ENCODE measurements at regions not wholly inside any gene's neighbourhood (a gene's known extent, or its start where the extent isn't known, plus 50 kb on each side); places are given as distances from the start of the nearest gene placed in this dataset.

DNA sequence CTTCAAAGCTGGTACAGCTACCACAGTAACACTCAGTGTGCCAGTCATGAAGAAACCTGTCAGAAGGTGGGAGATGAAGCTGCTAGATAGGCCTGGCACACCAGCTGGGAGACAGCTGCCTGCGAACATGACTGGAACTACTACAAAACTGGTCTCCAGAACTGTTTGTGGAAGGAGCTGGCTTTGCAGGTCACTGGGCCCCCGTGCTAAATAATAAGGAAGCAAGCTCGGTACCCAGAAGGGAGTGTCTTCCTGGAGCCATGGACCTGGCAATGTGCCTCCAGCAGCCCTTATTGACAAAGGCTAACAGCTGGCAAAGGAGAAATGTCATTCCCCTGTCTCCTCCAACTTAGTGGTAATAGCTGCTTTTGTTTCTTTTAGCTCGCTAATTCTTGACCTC, 1217.6 kb upstream of the LRRN3 start (continued):
- TF ChIP-seq CUX1 (IDR thresholded peaks at IDR 0.05; ENCODE audit: insufficient replicate concordance, low read depth, low read length) = no peak
- TF ChIP-seq ATF3 (IDR thresholded peaks at IDR 0.05; ENCODE audit: borderline replicate concordance, extremely low read depth, low read depth, low read length) = no peak

- no peak for ATAC-seq
- no peak overlapping the region for H3K4me2 ChIP-seq (ENCODE audit: control insufficient read depth, insufficient read depth)
- ChIA-PET POLR2A (no interaction called here), RAD21 (ENCODE audit: unreplicated experiment) (no interaction called here), SMC1A (ENCODE audit: uncharacterized antibody, unreplicated experiment) (no interaction called here), CTCF (no interaction called here)
- no peak overlapping the region for H3K9ac ChIP-seq (ENCODE audit: control insufficient read depth, insufficient read depth, low read length)
- H3K4me1 ChIP-seq (ENCODE audit: control insufficient read depth, insufficient read depth, low read length) = no peaks in the 10 kb centered on the region
- no peaks in the 10 kb centered on the region for H3K36me3 ChIP-seq (ENCODE audit: control insufficient read depth in 2 of 2, insufficient read depth in 2 of 2, low read length in 1 of 2)
- no peak overlapping the region for H3K27ac ChIP-seq (ENCODE audit: control insufficient read depth, insufficient read depth)
- intact Hi-C loops (cut with micrococcal nuclease; ENCODE audit: unreplicated experiment) (no loop called here), in situ Hi-C loops (cut with MboI) (no loop called here)
- DNase-seq (ENCODE audit: low read depth, low spot score) = no peak
- H3K79me2 ChIP-seq (ENCODE audit: control insufficient read depth, insufficient read depth, low read length) = no peaks in the 10 kb centered on the region
- no peak for FAIRE-seq
- H4K20me1 ChIP-seq (ENCODE audit: control insufficient read depth, insufficient read depth) = no peaks in the 10 kb centered on the region
- WGBS (ENCODE audit: insufficient coverage, insufficient replicate concordance, low lambda C conversion rate, missing lambda C conversion rate) = 3% methylated on average over 4 of the region's 4 CpGs
- no peak overlapping the region for H2AFZ ChIP-seq (ENCODE audit: control insufficient read depth, low read depth, low read length)
- no peaks in the 10 kb centered on the region for H3K9me3 ChIP-seq (replicated peaks; ENCODE audit: control insufficient read depth, insufficient read depth, low read length)
- no TSS peak for BruUV-seq (replicated peaks)
- H3K27me3 ChIP-seq (replicated peaks in 1 of 2; ENCODE audit: control insufficient read depth in 2 of 2, insufficient read depth in 2 of 2, low read length in 1 of 2) = no peaks in the 10 kb centered on the region
- no peak overlapping the region for H3K4me3 ChIP-seq
- TF ChIP-seq POLR2A (IDR thresholded peaks at IDR 0.05; ENCODE audit: low read depth, low read length) (no peak), RBBP5 (conservative IDR thresholded peaks at IDR 0.05) (no peak), ZBTB33 (IDR thresholded peaks at IDR 0.05) (no peak), MXI1 (IDR thresholded peaks at IDR 0.05; ENCODE audit: low read depth, low read length) (no peak), BMI1 (IDR thresholded peaks at IDR 0.05; ENCODE audit: borderline replicate concordance) (no peak)
- TF ChIP-seq, protein P1, sequence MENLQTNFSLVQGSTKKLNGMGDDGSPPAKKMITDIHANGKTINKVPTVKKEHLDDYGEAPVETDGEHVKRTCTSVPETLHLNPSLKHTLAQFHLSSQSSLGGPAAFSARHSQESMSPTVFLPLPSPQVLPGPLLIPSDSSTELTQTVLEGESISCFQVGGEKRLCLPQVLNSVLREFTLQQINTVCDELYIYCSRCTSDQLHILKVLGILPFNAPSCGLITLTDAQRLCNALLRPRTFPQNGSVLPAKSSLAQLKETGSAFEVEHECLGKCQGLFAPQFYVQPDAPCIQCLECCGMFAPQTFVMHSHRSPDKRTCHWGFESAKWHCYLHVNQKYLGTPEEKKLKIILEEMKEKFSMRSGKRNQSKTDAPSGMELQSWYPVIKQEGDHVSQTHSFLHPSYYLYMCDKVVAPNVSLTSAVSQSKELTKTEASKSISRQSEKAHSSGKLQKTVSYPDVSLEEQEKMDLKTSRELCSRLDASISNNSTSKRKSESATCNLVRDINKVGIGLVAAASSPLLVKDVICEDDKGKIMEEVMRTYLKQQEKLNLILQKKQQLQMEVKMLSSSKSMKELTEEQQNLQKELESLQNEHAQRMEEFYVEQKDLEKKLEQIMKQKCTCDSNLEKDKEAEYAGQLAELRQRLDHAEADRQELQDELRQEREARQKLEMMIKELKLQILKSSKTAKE (IDR thresholded peaks at IDR 0.05; ENCODE audit: low read depth, poor library complexity, severe bottlenecking) = no peak
These were observed 1211.6 kb upstream of the LRRN3 start for GRCh38 chr7:109879287-109879828.
